ENCODE measurements at regions not wholly inside any gene's neighbourhood (a gene's known extent, or its start where the extent isn't known, plus 50 kb on each side); places are given as distances from the start of the nearest gene placed in this dataset.
"Not testable (repeated sequence)": the region's sequence is repeated elsewhere in the genome, so short reads cannot be mapped to it uniquely, and the experiment has no call there.

- H3K4me2 ChIP-seq (ENCODE audit: insufficient read depth in 1 of 2, low read depth in 2 of 2, low read length in 2 of 2); DNase-seq (ENCODE audit: low read depth in 1 of 2, low spot score in 2 of 2); POLR2A ChIA-PET (ENCODE audit: partially characterized antibody): not testable (repeated sequence)
These were observed 189.1 kb downstream of the KLRB1 start for GRCh38 chr12:9418669-9419041.

DNA sequence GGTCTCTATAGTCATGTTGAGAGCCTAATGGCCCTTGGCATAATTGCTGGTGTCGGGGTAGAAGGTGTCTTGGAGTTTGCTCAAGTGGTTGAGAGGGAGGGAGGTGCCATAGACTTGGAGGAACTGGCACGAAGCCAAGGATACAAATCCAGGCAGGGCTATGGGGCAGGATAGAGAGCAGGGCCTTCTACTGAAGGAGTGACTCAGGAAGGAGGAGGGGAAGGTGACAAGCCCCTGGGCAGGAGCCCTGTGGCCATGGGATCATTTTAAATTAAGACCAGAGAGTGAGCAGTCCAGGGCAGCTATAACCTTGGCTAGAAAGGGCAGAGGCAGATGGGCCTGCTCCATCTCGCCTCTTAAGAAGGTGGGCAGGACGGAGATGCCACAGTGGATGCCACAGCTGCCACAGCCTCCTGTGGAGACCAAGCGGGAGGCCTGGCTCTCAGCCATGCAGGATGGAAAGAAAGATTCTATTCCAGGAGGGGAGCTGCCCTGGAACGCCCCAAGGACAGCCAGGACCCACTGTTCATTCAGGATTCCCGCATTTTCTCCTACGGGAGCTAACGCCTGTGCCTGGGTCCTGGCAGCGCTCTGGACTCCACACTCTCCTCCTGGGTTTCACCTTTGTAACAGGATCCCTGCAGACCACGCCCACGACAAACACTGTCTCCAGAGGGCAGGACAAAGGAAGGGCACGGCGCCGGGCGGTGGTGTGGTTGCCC, 189.6 kb downstream of the KLRB1 start:
- H4K20me1 ChIP-seq (replicated peaks in 1 of 2; ENCODE audit: control insufficient read depth in 1 of 2, insufficient read depth in 2 of 2, low read length in 2 of 2); H2BK5ac ChIP-seq (ENCODE audit: low read depth, low read length); H2AK5ac ChIP-seq (ENCODE audit: low read depth, low read length); H3K23ac ChIP-seq (ENCODE audit: insufficient read length); H3K4me1 ChIP-seq (replicated peaks in 1 of 4; ENCODE audit: control insufficient read depth in 3 of 4, insufficient read depth in 4 of 4, low read length in 3 of 4); CTCF ChIA-PET (ENCODE audit: partially characterized antibody); H2BK12ac ChIP-seq (ENCODE audit: low read depth, low read length); H3K18ac ChIP-seq (ENCODE audit: extremely low read depth, low read length); POLR2A ChIA-PET (ENCODE audit: partially characterized antibody); H3K27ac ChIP-seq (ENCODE audit: low read depth, low read length); H3K56ac ChIP-seq (replicated peaks; ENCODE audit: insufficient read length, low read depth, low read length); H3K4me3 ChIP-seq (ENCODE audit: extremely low read depth in 1 of 4, insufficient read depth in 2 of 4, low read depth in 3 of 4, low read length in 4 of 4); H2BK20ac ChIP-seq (ENCODE audit: low read length); H2AFZ ChIP-seq (ENCODE audit: low read length); DNase-seq (ENCODE audit: low read depth in 1 of 2, low spot score in 2 of 2); H3K9me3 ChIP-seq (ENCODE audit: insufficient read depth in 2 of 2, low read depth in 1 of 2, low read length in 1 of 2); H3K79me2 ChIP-seq (ENCODE audit: control insufficient read depth in 1 of 2, insufficient read depth in 2 of 2, low read length in 2 of 2); H2BK15ac ChIP-seq (ENCODE audit: low read length); H3K23me2 ChIP-seq (ENCODE audit: low read depth, low read length); H3K36me3 ChIP-seq (ENCODE audit: control insufficient read depth in 2 of 4, insufficient read depth in 4 of 4, low read length in 3 of 4); H3K9ac ChIP-seq (replicated peaks in 1 of 4; ENCODE audit: extremely low read depth in 1 of 4, low read depth in 3 of 4, low read length in 3 of 4); H2BK120ac ChIP-seq (replicated peaks; ENCODE audit: low read depth, low read length); H4K8ac ChIP-seq (ENCODE audit: extremely low read depth, insufficient read depth, low read length); H3K4me2 ChIP-seq (ENCODE audit: insufficient read depth in 1 of 2, low read depth in 2 of 2, low read length in 2 of 2); H4K91ac ChIP-seq (replicated peaks; ENCODE audit: insufficient read length, low read length); FAIRE-seq; H3K14ac ChIP-seq (ENCODE audit: insufficient read length); H4K5ac ChIP-seq (ENCODE audit: insufficient read length, low read depth, low read length); H3K79me1 ChIP-seq (ENCODE audit: low read depth, low read length); H3K27me3 ChIP-seq (replicated peaks in 1 of 4; ENCODE audit: control insufficient read depth in 3 of 4, extremely low read depth in 1 of 4, insufficient read depth in 3 of 4, low read length in 3 of 4); H3K4ac ChIP-seq (replicated peaks; ENCODE audit: insufficient read length, low read depth, low read length): not testable (repeated sequence)
- WGBS, 2 experiments (ENCODE audit: extremely low coverage in 1 of 2, insufficient coverage in 1 of 2, insufficient read length in 1 of 2, insufficient replicate concordance in 2 of 2, low coverage in 1 of 2, low lambda C conversion rate in 2 of 2, missing lambda C conversion rate in 1 of 2), result 84% methylated on average over 10 of the region's 16 CpGs; no CpG with 5 or more reads in 1 of the 2 experiments

More at GRCh38 chr12:9418669-9419041, 189.1 kb downstream of the KLRB1 start:
- H3K27me3 ChIP-seq (replicated peaks in 1 of 4; ENCODE audit: control insufficient read depth in 3 of 4, extremely low read depth in 1 of 4, insufficient read depth in 3 of 4, low read length in 3 of 4); FAIRE-seq; H3K79me2 ChIP-seq (ENCODE audit: control insufficient read depth in 1 of 2, insufficient read depth in 2 of 2, low read length in 2 of 2); H2BK15ac ChIP-seq (ENCODE audit: low read length); H3K14ac ChIP-seq (ENCODE audit: insufficient read length); H2AK5ac ChIP-seq (ENCODE audit: low read depth, low read length); H3K23me2 ChIP-seq (ENCODE audit: low read depth, low read length); H4K20me1 ChIP-seq (replicated peaks in 1 of 2; ENCODE audit: control insufficient read depth in 1 of 2, insufficient read depth in 2 of 2, low read length in 2 of 2); H3K4me3 ChIP-seq (ENCODE audit: extremely low read depth in 1 of 4, insufficient read depth in 2 of 4, low read depth in 3 of 4, low read length in 4 of 4); H3K27ac ChIP-seq (ENCODE audit: low read depth, low read length); H2BK5ac ChIP-seq (ENCODE audit: low read depth, low read length); CTCF ChIA-PET (ENCODE audit: partially characterized antibody); H2AFZ ChIP-seq (ENCODE audit: low read length); H2BK12ac ChIP-seq (ENCODE audit: low read depth, low read length); H4K5ac ChIP-seq (ENCODE audit: insufficient read length, low read depth, low read length); H3K9ac ChIP-seq (replicated peaks in 1 of 4; ENCODE audit: extremely low read depth in 1 of 4, low read depth in 3 of 4, low read length in 3 of 4); H3K36me3 ChIP-seq (ENCODE audit: control insufficient read depth in 2 of 4, insufficient read depth in 4 of 4, low read length in 3 of 4); H3K4ac ChIP-seq (replicated peaks; ENCODE audit: insufficient read length, low read depth, low read length); H3K18ac ChIP-seq (ENCODE audit: extremely low read depth, low read length); H3K4me1 ChIP-seq (replicated peaks in 1 of 4; ENCODE audit: control insufficient read depth in 3 of 4, insufficient read depth in 4 of 4, low read length in 3 of 4); H3K23ac ChIP-seq (ENCODE audit: insufficient read length); H4K91ac ChIP-seq (replicated peaks; ENCODE audit: insufficient read length, low read length); H2BK20ac ChIP-seq (ENCODE audit: low read length); H4K8ac ChIP-seq (ENCODE audit: extremely low read depth, insufficient read depth, low read length); H3K79me1 ChIP-seq (ENCODE audit: low read depth, low read length); H3K9me3 ChIP-seq (ENCODE audit: insufficient read depth in 2 of 2, low read depth in 1 of 2, low read length in 1 of 2); H2BK120ac ChIP-seq (replicated peaks; ENCODE audit: low read depth, low read length); H3K56ac ChIP-seq (replicated peaks; ENCODE audit: insufficient read length, low read depth, low read length): not testable (repeated sequence)
- WGBS, 2 experiments (ENCODE audit: extremely low coverage in 1 of 2, insufficient coverage in 1 of 2, insufficient read length in 1 of 2, insufficient replicate concordance in 2 of 2, low coverage in 1 of 2, low lambda C conversion rate in 2 of 2, missing lambda C conversion rate in 1 of 2), result 94% methylated on average over 7 of the region's 14 CpGs; no CpG with 5 or more reads in 1 of the 2 experiments
